ENCODE measurements at regions not wholly inside any gene's neighbourhood (a gene's known extent, or its start where the extent isn't known, plus 50 kb on each side); places are given as distances from the start of the nearest gene placed in this dataset.

- H2AK5ac ChIP-seq (ENCODE audit: low read depth, low read length): peak overlapping the region; percentile 74
- intact Hi-C loops (cut with micrococcal nuclease) (loop anchor here (10.0 kb wide), 2 partner anchors 237 to 243 kb away; no protein-coding TSS in a partner anchor), dilution Hi-C loops (cut with HindIII; ENCODE audit: low sequenced_read_pairs, unreplicated experiment) (no loop called here), in situ Hi-C loops (cut with MboI; ENCODE audit: low sequenced_read_pairs) (no loop called here)
- no peaks in the 10 kb centered on the region for H3K9me3 ChIP-seq (ENCODE audit: control insufficient read depth, insufficient read depth, low read length)
- H2BK20ac ChIP-seq (ENCODE audit: low read depth, low read length): peak overlapping the region; percentile 96
- peak overlapping the region; percentile 92 for H3K14ac ChIP-seq (replicated peaks; ENCODE audit: low read depth, low read length)
- H3K4me1 ChIP-seq (ENCODE audit: control insufficient read depth, insufficient read depth, low read length): peaks cover 29% of the 10 kb centered on the region
- ATAC-seq (ENCODE audit: low read depth) (no peak), DNase-seq (no peak)
- BruUV-seq (replicated peaks): no TSS peak
- peak overlapping the region; percentile 91 for H3K4ac ChIP-seq (ENCODE audit: low read depth, low read length)
- peak overlapping the region; percentile 72; the same call in 1 of the 2 replicates for H3K23ac ChIP-seq (ENCODE audit: low read depth, low read length)
- peak overlapping the region; percentile 48 for H2BK5ac ChIP-seq (ENCODE audit: low read depth, low read length, poor library complexity, severe bottlenecking)
- no peak overlapping the region; the same call in 1 of the 2 replicates for H4K5ac ChIP-seq (ENCODE audit: low read depth, low read length)
- peak overlapping the region; percentile 96 for H2BK120ac ChIP-seq (ENCODE audit: low read depth, low read length)
- H2AFZ ChIP-seq (replicated peaks; ENCODE audit: low read length, poor library complexity): no peak overlapping the region
- CTCF ChIA-PET: no interaction called here
- no peak overlapping the region for H3K56ac ChIP-seq (ENCODE audit: extremely low read depth, insufficient read depth, low read length)
- H3K79me1 ChIP-seq (ENCODE audit: low read depth in 1 of 2, low read length in 2 of 2): 0 out of 4 replicates have a peak, but pooled peaks cover 0 to 5% of the 10 kb centered on the region in 2 experiments
- peak overlapping the region; percentile 62; the same call in 1 of the 2 replicates for H3K18ac ChIP-seq (ENCODE audit: low read depth, low read length)
- H3K27ac ChIP-seq (ENCODE audit: insufficient read depth, low read length): no peak overlapping the region
- WGBS, 2 experiments (ENCODE audit: extremely low coverage in 2 of 2, insufficient read length in 1 of 2): no CpG with 5 or more reads among the region's 1 CpG
- TF ChIP-seq FOS (IDR thresholded peaks at IDR 0.05; ENCODE audit: low read depth, low read length): no peak
- TF ChIP-seq RCOR1 (IDR thresholded peaks at IDR 0.05; ENCODE audit: insufficient replicate concordance, low read length): no peak
- no peak for TF ChIP-seq CHD1 (IDR thresholded peaks at IDR 0.05; ENCODE audit: low read depth, low read length)
- no peak overlapping the region for H3K9ac ChIP-seq (ENCODE audit: low read depth, low read length)
- H3K4me2 ChIP-seq (ENCODE audit: low read depth, low read length): no peak overlapping the region
- peaks cover 11% of the 10 kb centered on the region for H3K9me1 ChIP-seq (ENCODE audit: insufficient read depth, low read length)
- H2AK9ac ChIP-seq (replicated peaks; ENCODE audit: low read depth, low read length, poor library complexity): no peak overlapping the region
- no peaks in the 10 kb centered on the region for H3K36me3 ChIP-seq (ENCODE audit: control insufficient read depth, insufficient read depth, low read length)
- POLR2A ChIA-PET (ENCODE audit: unreplicated experiment): no interaction called here
- no peaks in the 10 kb centered on the region for H3K27me3 ChIP-seq (ENCODE audit: control insufficient read depth, insufficient read depth, low read length)
- peak overlapping the region; percentile 17 to 83 for H4K8ac ChIP-seq (ENCODE audit: low read depth in 2 of 2, low read length in 2 of 2)
- H2BK15ac ChIP-seq (ENCODE audit: low read depth, low read length): peak overlapping the region; percentile 93
- H3K4me3 ChIP-seq (ENCODE audit: insufficient read depth, low read depth, low read length): no peak overlapping the region
- H4K20me1 ChIP-seq (ENCODE audit: insufficient read depth, low read length): no peaks in the 10 kb centered on the region; the same call in 1 of the 2 replicates
- H4K91ac ChIP-seq (ENCODE audit: insufficient read depth, low read depth, low read length): peak overlapping the region; percentile 91
Observed at GRCh38 chr5:72601861-72602260, 94.7 kb upstream of the ZNF366 start.
